ENCODE measurements at regions not wholly inside any gene's neighbourhood (a gene's known extent, or its start where the extent isn't known, plus 50 kb on each side); places are given as distances from the start of the nearest gene placed in this dataset.

GRCh38 chr4:81351654-81352445 lies 119.9 kb downstream of the RASGEF1B start:
- ATAC-seq (ENCODE audit: insufficient number of reproducible peaks, low FRiP score, low read depth): peak; percentile 69
- no peaks in the 10 kb centered on the region for H3K4me1 ChIP-seq (ENCODE audit: control insufficient read depth in 1 of 2, low read depth in 2 of 2)
- no peak for DNase-seq (ENCODE audit: low spot score)
- TF ChIP-seq, protein P1, sequence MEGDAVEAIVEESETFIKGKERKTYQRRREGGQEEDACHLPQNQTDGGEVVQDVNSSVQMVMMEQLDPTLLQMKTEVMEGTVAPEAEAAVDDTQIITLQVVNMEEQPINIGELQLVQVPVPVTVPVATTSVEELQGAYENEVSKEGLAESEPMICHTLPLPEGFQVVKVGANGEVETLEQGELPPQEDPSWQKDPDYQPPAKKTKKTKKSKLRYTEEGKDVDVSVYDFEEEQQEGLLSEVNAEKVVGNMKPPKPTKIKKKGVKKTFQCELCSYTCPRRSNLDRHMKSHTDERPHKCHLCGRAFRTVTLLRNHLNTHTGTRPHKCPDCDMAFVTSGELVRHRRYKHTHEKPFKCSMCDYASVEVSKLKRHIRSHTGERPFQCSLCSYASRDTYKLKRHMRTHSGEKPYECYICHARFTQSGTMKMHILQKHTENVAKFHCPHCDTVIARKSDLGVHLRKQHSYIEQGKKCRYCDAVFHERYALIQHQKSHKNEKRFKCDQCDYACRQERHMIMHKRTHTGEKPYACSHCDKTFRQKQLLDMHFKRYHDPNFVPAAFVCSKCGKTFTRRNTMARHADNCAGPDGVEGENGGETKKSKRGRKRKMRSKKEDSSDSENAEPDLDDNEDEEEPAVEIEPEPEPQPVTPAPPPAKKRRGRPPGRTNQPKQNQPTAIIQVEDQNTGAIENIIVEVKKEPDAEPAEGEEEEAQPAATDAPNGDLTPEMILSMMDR (IDR thresholded peaks at IDR 0.05): peak; percentile 91
- H3K9me3 ChIP-seq: no peaks in the 10 kb centered on the region
- no peaks in the 10 kb centered on the region for H3K27me3 ChIP-seq (replicated peaks; ENCODE audit: insufficient read depth)
- no peak overlapping the region for H3K4me3 ChIP-seq
- no peaks in the 10 kb centered on the region for H3K36me3 ChIP-seq
- no peak overlapping the region for H3K27ac ChIP-seq

- no peak overlapping the region for H3K27ac ChIP-seq
- ATAC-seq (ENCODE audit: insufficient number of reproducible peaks, low FRiP score, low read depth): no peak
- no peaks in the 10 kb centered on the region for H3K36me3 ChIP-seq
Observed at GRCh38 chr4:81350040-81350439, 121.7 kb downstream of the RASGEF1B start.

DNA sequence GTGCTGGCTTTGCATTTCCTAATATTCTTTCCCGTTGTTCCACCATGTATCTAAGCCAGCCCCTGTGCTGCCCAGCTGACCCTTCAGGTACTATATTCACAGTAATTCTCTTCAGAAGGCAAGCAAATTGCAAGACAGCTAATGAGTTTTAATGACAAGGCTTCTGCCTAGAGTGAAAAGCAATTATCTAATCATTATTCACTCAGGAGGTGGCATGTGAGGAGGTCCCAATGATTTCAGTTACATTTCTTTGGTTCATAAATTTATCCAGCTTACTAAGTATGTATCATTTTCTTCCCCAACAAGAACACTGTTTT lies 123.0 kb downstream of the RASGEF1B start:
- no peaks in the 10 kb centered on the region for H3K4me1 ChIP-seq (ENCODE audit: control insufficient read depth in 1 of 2, low read depth in 2 of 2)
- ATAC-seq (ENCODE audit: insufficient number of reproducible peaks, low FRiP score, low read depth) (no peak), DNase-seq (ENCODE audit: low spot score) (no peak)
- no peaks in the 10 kb centered on the region for H3K9me3 ChIP-seq
- no peaks in the 10 kb centered on the region for H3K36me3 ChIP-seq
- no peak overlapping the region for H3K27ac ChIP-seq
- no peak overlapping the region for H3K4me3 ChIP-seq
- TF ChIP-seq, protein P1 (IDR thresholded peaks at IDR 0.05): no peak
- H3K27me3 ChIP-seq (replicated peaks; ENCODE audit: insufficient read depth): no peaks in the 10 kb centered on the region

More at GRCh38 chr4:81350040-81350439, 121.7 kb downstream of the RASGEF1B start:
- no peaks in the 10 kb centered on the region for H3K27me3 ChIP-seq (replicated peaks; ENCODE audit: insufficient read depth)
- TF ChIP-seq, protein P1 (IDR thresholded peaks at IDR 0.05): no peak
- no peaks in the 10 kb centered on the region for H3K9me3 ChIP-seq
- H3K4me1 ChIP-seq (ENCODE audit: control insufficient read depth in 1 of 2, low read depth in 2 of 2): no peaks in the 10 kb centered on the region
- H3K4me3 ChIP-seq: no peak overlapping the region
- DNase-seq (ENCODE audit: low spot score): no peak

DNA sequence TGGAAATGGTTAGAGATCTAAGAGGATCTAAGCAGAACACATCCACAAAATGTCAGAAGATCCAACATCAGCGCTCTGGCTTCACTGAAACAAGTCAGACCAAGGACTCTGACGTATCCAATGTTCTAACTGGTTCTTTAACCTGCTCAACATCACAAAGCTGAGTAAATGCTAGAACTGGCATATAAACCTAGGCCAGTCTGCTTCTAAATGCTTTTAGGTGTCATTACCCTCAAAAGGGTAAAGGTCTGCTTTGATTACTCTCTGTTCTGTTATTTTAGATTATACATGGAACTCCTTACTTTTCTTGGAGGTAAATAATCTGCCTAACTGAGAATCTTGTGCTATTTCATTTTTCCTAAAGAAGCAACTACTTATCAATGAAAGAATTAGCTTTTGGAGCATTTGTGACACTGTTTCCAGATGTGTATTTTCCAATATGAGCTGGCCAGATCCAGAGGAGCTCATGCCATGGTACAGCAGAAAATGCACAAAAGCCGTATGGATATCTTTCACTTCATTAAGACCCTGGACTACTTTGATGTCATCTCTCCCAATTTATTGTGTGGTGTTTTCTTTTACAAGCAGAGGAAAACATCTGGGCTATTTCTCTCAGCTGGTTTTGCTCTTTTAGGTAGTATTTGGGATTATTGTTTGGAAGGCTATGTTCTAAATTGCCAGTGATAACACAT lies 123.5 kb downstream of the RASGEF1B start:
- Histone ChIP-seq H3K36me3 (no peaks in the 10 kb centered on the region), H3K9me3 (no peaks in the 10 kb centered on the region), H3K4me3 (no peak overlapping the region), H3K27ac (no peak overlapping the region), H3K4me1 (ENCODE audit: control insufficient read depth in 1 of 2, low read depth in 2 of 2) (no peaks in the 10 kb centered on the region), H3K27me3 (replicated peaks; ENCODE audit: insufficient read depth) (no peaks in the 10 kb centered on the region)
- ATAC-seq (ENCODE audit: insufficient number of reproducible peaks, low FRiP score, low read depth) (no peak), DNase-seq (ENCODE audit: low spot score) (no peak)
- TF ChIP-seq, protein P1 (IDR thresholded peaks at IDR 0.05): no peak

GRCh38 chr4:81346719-81347118 lies 125.0 kb downstream of the RASGEF1B start:
- Histone ChIP-seq H3K27me3 (replicated peaks; ENCODE audit: insufficient read depth) (no peaks in the 10 kb centered on the region), H3K4me1 (ENCODE audit: control insufficient read depth in 1 of 2, low read depth in 2 of 2) (no peaks in the 10 kb centered on the region), H3K27ac (no peak overlapping the region), H3K36me3 (no peaks in the 10 kb centered on the region), H3K9me3 (no peaks in the 10 kb centered on the region), H3K4me3 (no peak overlapping the region)
- DNase-seq (ENCODE audit: low spot score) (no peak), ATAC-seq (ENCODE audit: insufficient number of reproducible peaks, low FRiP score, low read depth) (no peak)
- TF ChIP-seq, protein P1 (IDR thresholded peaks at IDR 0.05): no peak

All from thoracic aorta (tissue), 2 donors.